ENCODE measurements at regions not wholly inside any gene's neighbourhood (a gene's known extent, or its start where the extent isn't known, plus 50 kb on each side); places are given as distances from the start of the nearest gene placed in this dataset.

DNA sequence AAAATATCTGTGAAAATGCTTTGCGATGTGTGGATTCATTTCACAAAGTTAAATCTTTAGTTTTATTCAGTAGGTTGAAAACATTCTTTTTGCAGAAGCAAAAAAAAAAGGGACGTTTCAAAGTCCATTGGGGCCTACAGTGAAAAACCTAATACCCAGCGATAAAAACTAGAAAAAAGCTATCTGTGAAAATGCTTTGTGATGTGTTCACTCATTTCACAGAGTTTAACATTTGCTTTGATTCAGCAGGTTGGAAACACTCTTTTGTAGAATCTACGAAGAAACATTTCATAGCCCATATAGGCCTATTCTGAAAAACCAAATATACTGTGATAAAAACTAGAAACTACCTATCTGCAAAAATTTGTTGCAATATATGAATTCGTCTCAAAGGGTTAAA lies 113.6 kb upstream of the WSB1 start:
- TF ChIP-seq, protein P1, sequence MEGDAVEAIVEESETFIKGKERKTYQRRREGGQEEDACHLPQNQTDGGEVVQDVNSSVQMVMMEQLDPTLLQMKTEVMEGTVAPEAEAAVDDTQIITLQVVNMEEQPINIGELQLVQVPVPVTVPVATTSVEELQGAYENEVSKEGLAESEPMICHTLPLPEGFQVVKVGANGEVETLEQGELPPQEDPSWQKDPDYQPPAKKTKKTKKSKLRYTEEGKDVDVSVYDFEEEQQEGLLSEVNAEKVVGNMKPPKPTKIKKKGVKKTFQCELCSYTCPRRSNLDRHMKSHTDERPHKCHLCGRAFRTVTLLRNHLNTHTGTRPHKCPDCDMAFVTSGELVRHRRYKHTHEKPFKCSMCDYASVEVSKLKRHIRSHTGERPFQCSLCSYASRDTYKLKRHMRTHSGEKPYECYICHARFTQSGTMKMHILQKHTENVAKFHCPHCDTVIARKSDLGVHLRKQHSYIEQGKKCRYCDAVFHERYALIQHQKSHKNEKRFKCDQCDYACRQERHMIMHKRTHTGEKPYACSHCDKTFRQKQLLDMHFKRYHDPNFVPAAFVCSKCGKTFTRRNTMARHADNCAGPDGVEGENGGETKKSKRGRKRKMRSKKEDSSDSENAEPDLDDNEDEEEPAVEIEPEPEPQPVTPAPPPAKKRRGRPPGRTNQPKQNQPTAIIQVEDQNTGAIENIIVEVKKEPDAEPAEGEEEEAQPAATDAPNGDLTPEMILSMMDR (conservative IDR thresholded peaks at IDR 0.05 in 1 of 2, IDR thresholded peaks at IDR 0.05 in 1 of 2; ENCODE audit: extremely low read depth in 1 of 2, insufficient read depth in 1 of 2, low read depth in 1 of 2, low read length in 2 of 2): no peak
- TF ChIP-seq EZH2 (IDR thresholded peaks at IDR 0.05; ENCODE audit: borderline replicate concordance, low read length): no peak
